KMS-11 (cell line): ENCODE measurements at regions not wholly inside any gene's neighbourhood (a gene's known extent, or its start where the extent isn't known, plus 50 kb on each side); places are given as distances from the start of the nearest gene placed in this dataset.

Experiments
- H2AFZ ChIP-seq: fragments of 200-600 bp; sonication (generic); 2 replicates; pipeline ENCODE4 v1.6.1; 2016; ENCODE audit warnings: antibody characterized with exemption, mixed run types, low read depth
- H3K27ac ChIP-seq: fragments of 200-600 bp; sonication (generic); 2 replicates; pipeline ENCODE4 v1.6.1; 2016; ENCODE audit warnings: mild to moderate bottlenecking, mixed run types
- H3K27me3 ChIP-seq: fragments of 200-600 bp; sonication (generic); 2 replicates; pipeline ENCODE4 v1.6.1; 2017; ENCODE audit warnings: mild to moderate bottlenecking, low read depth, mixed run types, moderate library complexity; ENCODE audit not compliant: insufficient read depth
- H3K36me3 ChIP-seq: fragments of 200-600 bp; sonication (generic); 2 replicates; pipeline ENCODE4 v1.6.1; 2017; ENCODE audit warnings: mild to moderate bottlenecking, mixed run types; ENCODE audit not compliant: insufficient read depth
- H3K4me1 ChIP-seq: fragments of 200-600 bp; sonication (generic); 2 replicates; pipeline ENCODE4 v1.6.1; 2016; ENCODE audit warnings: mild to moderate bottlenecking, low read depth, mixed run types; ENCODE audit not compliant: poor library complexity, severe bottlenecking
- H3K4me2 ChIP-seq: fragments of 200-600 bp; sonication (generic); 2 replicates; pipeline ENCODE4 v1.7.0; 2016; ENCODE audit warnings: mild to moderate bottlenecking, mixed run types
- H3K4me3 ChIP-seq: fragments of 200-600 bp; sonication (generic); IDR thresholded peaks from 2 replicates; pipeline ENCODE4 v1.6.1; 2017; ENCODE audit warnings: low read depth, low read length, mixed read lengths; ENCODE audit not compliant: insufficient read depth
- H3K79me2 ChIP-seq: fragments of 200-600 bp; sonication (generic); 2 replicates; pipeline ENCODE4 v1.6.1; 2016; ENCODE audit warnings: low read depth, mixed run types; ENCODE audit not compliant: insufficient read depth
- H3K9ac ChIP-seq: fragments of 200-600 bp; sonication (generic); 2 replicates; pipeline ENCODE4 v1.6.1; 2016; ENCODE audit warnings: mild to moderate bottlenecking, mixed run types
- H4K20me1 ChIP-seq: fragments of 200-600 bp; sonication (generic); 2 replicates; pipeline ENCODE4 v1.6.1; 2016; ENCODE audit warnings: mild to moderate bottlenecking, mixed run types; ENCODE audit not compliant: insufficient read depth
- TF ChIP-seq, protein P1 (sequence below): fragments of 200-600 bp; sonication (generic); conservative IDR thresholded peaks from 2 replicates; pipeline ENCODE4 v1.6.1; 2017; ENCODE audit warnings: low read depth, mild to moderate bottlenecking, antibody characterized with exemption, low read length, moderate library complexity, mixed read lengths

DNA sequence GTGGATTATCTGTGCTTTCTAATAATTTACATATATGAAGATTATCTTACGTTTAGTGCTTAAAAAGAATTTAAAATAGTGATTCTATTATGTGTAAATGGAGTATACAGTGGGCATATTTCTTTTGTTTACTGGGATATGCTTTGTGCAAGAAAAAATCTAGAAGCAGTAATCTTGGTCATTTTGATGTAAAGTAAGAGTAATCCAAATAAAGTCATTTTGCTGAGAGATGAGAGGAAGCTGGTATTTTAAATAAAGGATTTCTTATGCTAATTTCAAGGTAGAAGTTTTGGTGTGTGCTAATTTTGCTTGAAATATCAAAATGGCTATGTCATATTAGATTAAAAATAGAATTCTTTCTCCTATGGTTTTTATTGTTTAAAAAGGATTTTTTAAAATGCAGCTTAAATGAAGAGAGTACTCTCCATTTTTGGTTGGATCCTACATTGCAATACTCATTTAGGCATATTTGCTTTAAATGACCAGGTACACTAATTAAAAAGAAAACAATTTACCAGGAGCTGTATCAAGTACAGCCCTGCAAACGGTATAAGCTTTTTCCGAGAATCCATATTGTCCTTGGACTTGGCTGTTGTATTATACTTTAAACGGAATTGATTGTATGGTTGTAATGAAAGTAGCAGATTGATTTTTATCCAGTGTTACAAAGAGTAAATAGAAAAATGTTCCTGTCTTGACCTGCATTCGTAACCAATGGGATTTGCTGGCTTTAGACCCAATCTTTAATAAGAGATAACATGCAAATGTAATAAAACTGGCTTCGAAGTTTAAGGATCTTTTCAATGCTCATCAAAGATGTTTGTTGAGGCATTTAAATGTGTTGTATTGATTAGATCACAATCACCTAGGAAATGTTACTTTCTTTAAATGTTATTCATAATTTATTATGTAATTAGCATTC, 574.7 kb downstream of the USP25 start:
- Histone ChIP-seq H3K27ac (no peak overlapping the region), H3K4me3 (no peak overlapping the region), H4K20me1 (no peaks in the 10 kb centered on the region), H3K27me3 (no peaks in the 10 kb centered on the region), H2AFZ (no peak overlapping the region), H3K79me2 (no peaks in the 10 kb centered on the region), H3K4me1 (peaks cover 28% of the 10 kb centered on the region), H3K4me2 (no peak overlapping the region), H3K9ac (no peak overlapping the region), H3K36me3 (no peaks in the 10 kb centered on the region)
- TF ChIP-seq, protein P1, sequence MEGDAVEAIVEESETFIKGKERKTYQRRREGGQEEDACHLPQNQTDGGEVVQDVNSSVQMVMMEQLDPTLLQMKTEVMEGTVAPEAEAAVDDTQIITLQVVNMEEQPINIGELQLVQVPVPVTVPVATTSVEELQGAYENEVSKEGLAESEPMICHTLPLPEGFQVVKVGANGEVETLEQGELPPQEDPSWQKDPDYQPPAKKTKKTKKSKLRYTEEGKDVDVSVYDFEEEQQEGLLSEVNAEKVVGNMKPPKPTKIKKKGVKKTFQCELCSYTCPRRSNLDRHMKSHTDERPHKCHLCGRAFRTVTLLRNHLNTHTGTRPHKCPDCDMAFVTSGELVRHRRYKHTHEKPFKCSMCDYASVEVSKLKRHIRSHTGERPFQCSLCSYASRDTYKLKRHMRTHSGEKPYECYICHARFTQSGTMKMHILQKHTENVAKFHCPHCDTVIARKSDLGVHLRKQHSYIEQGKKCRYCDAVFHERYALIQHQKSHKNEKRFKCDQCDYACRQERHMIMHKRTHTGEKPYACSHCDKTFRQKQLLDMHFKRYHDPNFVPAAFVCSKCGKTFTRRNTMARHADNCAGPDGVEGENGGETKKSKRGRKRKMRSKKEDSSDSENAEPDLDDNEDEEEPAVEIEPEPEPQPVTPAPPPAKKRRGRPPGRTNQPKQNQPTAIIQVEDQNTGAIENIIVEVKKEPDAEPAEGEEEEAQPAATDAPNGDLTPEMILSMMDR = no peak

DNA sequence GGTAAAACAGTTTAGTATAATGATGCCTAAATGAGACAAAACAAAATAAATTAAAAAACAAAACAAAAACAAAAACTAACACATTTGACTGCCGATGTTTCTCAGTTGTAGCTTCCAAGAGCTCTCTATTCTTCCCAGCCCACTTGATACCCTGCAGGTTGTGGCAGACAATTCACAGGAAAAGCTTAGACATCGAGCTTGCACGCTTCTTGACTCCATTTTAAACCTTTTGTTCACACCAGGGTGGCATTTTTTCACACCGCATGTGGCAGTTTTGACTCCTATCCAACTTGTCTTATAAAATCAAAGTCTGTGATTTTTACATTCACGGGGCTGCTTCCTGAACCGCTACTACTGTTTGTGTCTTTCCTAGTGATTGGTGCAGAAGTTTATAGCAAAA, 575.9 kb downstream of the USP25 start:
- Histone ChIP-seq H3K4me1 (peaks cover 28% of the 10 kb centered on the region), H3K4me2 (no peak overlapping the region), H3K79me2 (no peaks in the 10 kb centered on the region), H3K27me3 (no peaks in the 10 kb centered on the region), H3K36me3 (no peaks in the 10 kb centered on the region), H3K27ac (no peak overlapping the region), H3K9ac (no peak overlapping the region), H3K4me3 (no peak overlapping the region), H2AFZ (no peak overlapping the region), H4K20me1 (no peaks in the 10 kb centered on the region)
- TF ChIP-seq, protein P1 = no peak

- Histone ChIP-seq H3K9ac (no peak overlapping the region), H4K20me1 (no peaks in the 10 kb centered on the region), H2AFZ (no peak overlapping the region), H3K79me2 (no peaks in the 10 kb centered on the region), H3K27me3 (no peaks in the 10 kb centered on the region), H3K4me1 (peaks cover 28% of the 10 kb centered on the region), H3K27ac (0 out of 2 replicates have a peak overlapping the region, but pooled peaks have one; percentile 59), H3K4me3 (no peak overlapping the region), H3K4me2 (peak overlapping the region; percentile 95), H3K36me3 (no peaks in the 10 kb centered on the region)
- TF ChIP-seq, protein P1 = no peak
Observed at GRCh38 chr21:16307256-16307655, 577.5 kb downstream of the USP25 start.

DNA sequence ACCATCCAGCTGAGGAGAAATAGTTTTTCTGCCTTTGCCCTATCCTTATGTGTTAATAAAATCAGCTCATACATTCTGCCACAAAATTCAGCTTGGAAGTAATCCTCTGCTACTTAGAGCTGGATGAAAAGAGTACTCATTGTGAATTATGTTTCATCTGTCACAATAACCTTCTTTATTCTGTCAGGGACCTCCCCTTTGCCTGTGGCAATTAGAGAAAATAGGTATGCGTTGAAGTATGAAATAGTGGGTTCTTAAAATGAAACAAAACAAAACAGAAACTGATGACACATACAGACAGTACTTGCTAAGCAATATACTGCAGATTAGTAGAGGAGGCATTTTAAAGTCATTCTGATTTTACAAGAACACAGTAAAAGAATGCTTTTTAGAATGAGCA, 578.5 kb downstream of the USP25 start:
- H3K9ac ChIP-seq = peak overlapping the region; percentile 20; the same call in 1 of the 2 replicates
- peak overlapping the region; percentile 95 for H3K4me2 ChIP-seq
- no peaks in the 10 kb centered on the region for H4K20me1 ChIP-seq

More for the DNA sequence above, 578.5 kb downstream of the USP25 start:
- Histone ChIP-seq H3K27me3 (no peaks in the 10 kb centered on the region), H3K4me3 (no peak overlapping the region), H3K4me1 (peaks cover 28% of the 10 kb centered on the region), H3K79me2 (no peaks in the 10 kb centered on the region), H3K36me3 (no peaks in the 10 kb centered on the region), H2AFZ (no peak overlapping the region), H3K27ac (peak overlapping the region; percentile 59)
- TF ChIP-seq, protein P1 = no peak
